ENCODE measurements at regions not wholly inside any gene's neighbourhood (a gene's known extent, or its start where the extent isn't known, plus 50 kb on each side); places are given as distances from the start of the nearest gene placed in this dataset.

GRCh38 chr15:35701402-35702046 is 155.6 kb upstream of the DPH6 start:
- TF ChIP-seq CTCF (IDR thresholded peaks at IDR 0.05) (no peak), POLR2A (IDR thresholded peaks at IDR 0.05) (no peak)

Data from lower leg skin (tissue), 3 donors.